AG09319 (cell line): ENCODE measurements at regions not wholly inside any gene's neighbourhood (a gene's known extent, or its start where the extent isn't known, plus 50 kb on each side); places are given as distances from the start of the nearest gene placed in this dataset.

Source experiments
- DNase-seq: peaks from one replicate; pipeline ENCODE4 v3.0.0-alpha.2; 2010; ENCODE audit warnings: low read depth; ENCODE audit errors: extremely low read depth
- CTCF ChIP-seq: IDR thresholded peaks from 2 replicates; pipeline ENCODE4 v1.5.1; 2011; ENCODE audit warnings: low read depth, mild to moderate bottlenecking, inconsistent platforms, low read length, moderate library complexity

GRCh38 chr4:110278127-110278526 is 79.7 kb upstream of the ELOVL6 start:
- no peak for TF ChIP-seq CTCF
- no peak for DNase-seq

GRCh38 chr4:110275871-110276270 is 77.5 kb upstream of the ELOVL6 start:
- TF ChIP-seq CTCF, result no peak
- no peak for DNase-seq

- TF ChIP-seq CTCF, result no peak
Observed at GRCh38 chr4:110271986-110272385, 73.6 kb upstream of the ELOVL6 start.

GRCh38 chr4:110270492-110271197 is 72.2 kb upstream of the ELOVL6 start:
- TF ChIP-seq CTCF, result no peak
- peak; percentile 19 for DNase-seq

More at GRCh38 chr4:110271986-110272385, 73.6 kb upstream of the ELOVL6 start:
- DNase-seq, result no peak

DNA sequence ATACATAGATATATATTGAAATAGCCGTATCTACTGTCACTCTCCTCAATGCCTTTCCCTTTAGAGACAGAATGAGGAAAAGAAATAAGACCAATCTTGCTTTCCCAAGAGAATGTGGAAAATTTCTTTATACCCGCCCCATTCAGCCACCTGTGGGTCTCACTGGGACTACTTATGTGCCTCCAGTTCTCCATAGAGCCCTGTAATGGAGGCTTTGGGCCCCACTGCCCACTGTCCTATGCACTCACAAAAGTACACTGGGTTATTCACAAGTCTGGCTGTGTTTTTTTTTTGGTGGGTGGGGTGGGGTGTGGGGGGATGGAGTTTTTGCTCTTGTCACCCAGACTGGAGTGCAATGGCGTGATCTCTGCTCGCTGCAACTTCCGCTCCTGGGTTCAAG is 70.4 kb upstream of the ELOVL6 start:
- TF ChIP-seq CTCF, result no peak
- DNase-seq, result no peak

DNA sequence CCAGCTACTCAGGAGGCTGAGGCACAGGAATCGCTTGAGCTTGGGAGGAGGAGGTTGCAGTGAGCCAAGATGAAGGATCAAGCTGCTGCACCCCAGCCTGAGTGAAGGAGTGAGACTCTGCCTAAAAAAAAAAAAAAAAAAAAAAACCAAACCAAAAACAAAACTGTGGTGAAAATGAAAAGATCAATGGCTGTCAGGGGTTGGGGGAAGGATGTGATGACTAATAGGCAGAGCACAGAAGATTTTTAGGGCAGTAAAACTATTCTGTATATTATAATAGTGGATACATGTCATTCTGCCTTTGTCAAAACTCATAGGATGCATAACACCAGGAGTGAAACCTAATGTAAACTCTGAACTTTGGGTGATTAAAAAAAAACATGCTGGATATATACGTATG is 69.9 kb upstream of the ELOVL6 start:
- TF ChIP-seq CTCF, result no peak
- DNase-seq, result no peak

- DNase-seq, result no peak
- TF ChIP-seq CTCF, result no peak
Observed at GRCh38 chr4:110266136-110266535, 67.7 kb upstream of the ELOVL6 start.
